HG03378 (cell line): ENCODE measurements at regions not wholly inside any gene's neighbourhood (a gene's known extent, or its start where the extent isn't known, plus 50 kb on each side); places are given as distances from the start of the nearest gene placed in this dataset.
"Not testable (repeated sequence)": the region's sequence is repeated elsewhere in the genome, so short reads cannot be mapped to it uniquely, and the experiment has no call there.

Source experiments
- ATAC-seq: cut with Tn5 transposase; IDR thresholded peaks from one replicate; pipeline ENCODE4 v1.9.1; 2021; ENCODE audit warnings: mild to moderate bottlenecking, moderate library complexity; ENCODE audit not compliant: unreplicated experiment

DNA sequence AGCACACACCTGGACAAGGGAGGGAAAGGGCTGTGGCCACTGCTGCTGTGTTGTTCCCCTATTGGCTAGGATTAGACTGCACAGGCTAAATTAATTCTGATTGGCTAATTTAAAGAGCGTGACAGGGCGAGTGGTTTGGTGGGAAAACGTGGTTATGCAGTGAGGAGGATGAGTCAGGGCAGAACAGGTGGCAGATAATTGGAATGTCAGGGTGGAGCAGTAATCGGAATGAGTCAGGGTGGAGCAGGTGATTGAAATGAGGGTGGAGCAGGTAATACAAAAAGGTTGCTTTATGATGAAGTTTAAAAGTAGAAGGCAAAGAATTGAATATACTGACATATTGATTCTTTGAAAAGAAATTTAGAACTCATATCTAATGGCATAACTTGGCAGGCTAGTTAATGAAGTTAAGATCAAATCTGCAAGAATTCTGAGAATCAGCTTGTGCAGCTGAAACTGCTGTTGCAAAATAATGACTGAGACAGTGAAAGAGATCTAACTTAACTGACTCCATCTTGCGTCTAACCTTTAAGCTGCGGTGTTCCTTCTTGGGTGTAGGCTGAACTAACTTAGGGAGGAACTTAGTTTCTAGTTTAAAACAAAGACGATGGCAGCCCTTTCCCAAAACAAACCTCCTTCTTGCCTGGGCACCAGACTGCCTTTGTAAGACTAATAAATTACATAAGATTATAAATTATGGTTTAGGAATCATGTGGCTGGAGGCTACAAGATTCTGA is 174.3 kb downstream of the UTP18 start:
- no peak for ATAC-seq

DNA sequence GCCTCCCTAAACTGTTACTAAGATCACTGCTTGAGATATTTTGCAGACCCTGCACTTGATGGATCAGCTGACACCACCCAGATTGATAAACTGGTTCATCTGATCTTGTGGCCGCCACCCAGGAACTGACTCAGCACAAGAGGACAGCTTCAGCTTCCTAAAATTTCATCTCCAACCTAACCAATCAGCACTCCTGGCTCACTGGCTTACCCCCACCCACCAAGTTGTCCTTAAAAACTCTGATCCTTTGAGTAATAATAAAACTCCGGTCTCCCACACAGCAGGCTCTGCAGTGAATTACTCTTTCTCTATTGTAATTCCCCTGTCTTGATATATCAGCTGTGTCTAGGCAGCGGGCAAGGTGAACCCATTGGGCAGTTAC is 174.8 kb downstream of the UTP18 start:
- no peak for ATAC-seq

DNA sequence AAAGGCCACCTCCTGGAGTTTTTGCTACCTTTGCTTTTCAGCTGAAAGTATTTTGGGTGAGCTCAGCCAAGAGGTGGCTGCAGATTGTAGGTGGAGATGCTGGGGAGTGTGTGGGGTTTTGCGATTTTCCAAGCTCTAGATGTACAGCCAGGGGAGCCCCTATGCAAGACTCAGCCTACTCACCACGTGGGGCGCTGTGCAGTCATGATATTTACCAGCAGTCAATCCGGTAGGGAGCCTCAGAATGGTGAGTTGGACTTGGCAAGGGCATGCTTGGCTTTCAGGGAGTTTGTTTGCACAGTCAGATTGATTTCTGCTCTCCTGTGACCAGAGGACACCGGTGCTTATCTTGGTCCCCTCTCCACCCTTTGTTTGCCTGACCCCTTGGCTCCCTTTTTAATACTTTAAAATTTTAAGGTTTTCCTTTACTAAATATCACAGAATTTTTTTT is 175.3 kb downstream of the UTP18 start:
- ATAC-seq, result no peak

DNA sequence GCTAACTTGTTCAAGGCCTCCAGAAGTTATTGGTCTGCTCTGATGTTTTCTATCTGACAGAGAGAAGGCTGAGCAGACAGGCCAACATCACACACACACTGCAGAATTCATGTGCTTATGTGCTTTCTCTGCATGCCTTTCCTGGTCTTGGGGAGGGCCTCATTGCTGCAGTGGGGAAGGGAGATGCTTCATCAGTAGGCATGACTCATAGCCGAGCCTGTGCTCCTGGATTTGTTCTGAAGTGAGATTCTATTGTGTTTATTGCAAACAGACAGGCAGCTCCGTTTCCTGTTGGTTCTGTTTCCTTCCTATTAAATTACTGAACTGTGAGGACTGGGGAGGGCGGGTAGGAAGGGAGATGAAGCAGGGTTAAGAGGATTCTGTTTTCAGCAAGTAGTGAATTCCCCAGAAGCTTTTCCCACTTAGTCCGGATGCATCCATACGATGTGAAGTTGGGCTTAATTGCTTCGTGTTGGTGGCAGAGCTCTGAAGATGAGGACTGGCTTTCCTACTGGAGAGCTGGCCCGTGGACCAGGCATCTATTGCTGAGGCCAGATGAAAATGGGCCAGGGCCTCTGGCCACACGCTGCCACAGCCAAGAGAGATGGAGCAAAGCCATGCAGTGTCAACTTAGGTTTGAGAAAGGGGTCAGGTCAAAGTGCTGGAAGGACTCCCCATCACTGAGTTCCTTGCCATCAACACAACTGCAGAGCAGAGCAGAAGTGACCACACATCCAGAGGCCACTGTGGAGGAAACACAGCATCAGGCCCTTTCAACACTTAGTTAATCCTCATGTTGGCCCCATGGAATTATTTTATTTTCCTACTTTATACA is 179.3 kb downstream of the UTP18 start:
- no peak for ATAC-seq

DNA sequence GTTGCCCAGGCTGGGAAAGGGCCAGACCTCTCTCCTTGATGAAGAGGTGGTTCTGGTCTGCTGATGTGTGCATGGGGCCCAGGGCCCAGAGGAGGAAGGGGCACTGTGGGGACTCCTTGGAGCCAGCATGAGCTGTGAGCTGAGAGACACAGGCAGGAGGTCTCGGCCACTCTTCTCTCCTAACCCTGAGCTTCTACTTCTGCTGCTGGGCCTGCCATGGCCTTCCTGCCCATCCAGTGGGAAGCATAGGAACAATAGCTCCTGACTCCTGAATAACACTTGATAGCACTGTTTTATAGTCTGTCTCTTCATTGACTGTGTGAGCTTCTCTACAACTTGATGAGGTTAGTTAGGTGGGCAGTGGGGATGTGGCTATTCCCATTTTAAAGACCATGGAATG is 181.1 kb downstream of the UTP18 start:
- ATAC-seq, result no peak

DNA sequence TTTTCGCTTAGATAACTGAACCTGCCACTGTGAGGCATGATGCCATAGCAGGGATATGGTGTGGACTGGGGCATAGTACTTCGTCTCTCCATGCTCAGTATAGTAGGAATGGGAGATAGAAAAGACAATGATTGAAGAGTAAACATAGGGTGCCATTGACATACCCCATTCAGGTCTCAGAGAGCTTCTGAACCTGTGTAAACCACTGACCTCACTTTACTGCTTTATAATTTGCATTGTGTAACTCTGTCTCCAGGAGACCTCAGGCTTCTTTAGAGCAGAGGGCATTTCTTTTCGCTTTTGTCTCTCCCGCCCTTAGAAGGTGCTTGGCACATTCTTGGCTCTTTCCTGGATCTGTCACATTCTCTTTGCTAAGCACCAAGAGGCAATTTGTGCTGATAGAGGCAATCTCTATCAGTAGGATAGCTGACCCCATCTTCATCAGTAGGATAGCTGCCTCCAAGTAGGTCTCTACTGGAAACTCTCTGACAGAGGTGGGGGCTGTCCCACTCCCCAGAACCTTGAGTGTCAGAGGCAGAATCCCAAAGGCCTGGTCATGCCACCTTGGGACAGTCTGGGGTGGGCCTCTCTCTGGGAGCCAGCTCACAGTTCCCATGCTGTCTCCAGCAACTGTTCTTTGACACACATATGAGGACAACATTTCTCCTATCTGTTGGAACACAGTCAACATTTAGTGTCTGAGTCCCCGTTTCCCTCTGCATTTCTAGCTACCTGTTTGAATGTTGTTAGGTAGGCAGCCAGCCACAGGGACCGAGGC is 181.9 kb downstream of the UTP18 start:
- no peak for ATAC-seq

DNA sequence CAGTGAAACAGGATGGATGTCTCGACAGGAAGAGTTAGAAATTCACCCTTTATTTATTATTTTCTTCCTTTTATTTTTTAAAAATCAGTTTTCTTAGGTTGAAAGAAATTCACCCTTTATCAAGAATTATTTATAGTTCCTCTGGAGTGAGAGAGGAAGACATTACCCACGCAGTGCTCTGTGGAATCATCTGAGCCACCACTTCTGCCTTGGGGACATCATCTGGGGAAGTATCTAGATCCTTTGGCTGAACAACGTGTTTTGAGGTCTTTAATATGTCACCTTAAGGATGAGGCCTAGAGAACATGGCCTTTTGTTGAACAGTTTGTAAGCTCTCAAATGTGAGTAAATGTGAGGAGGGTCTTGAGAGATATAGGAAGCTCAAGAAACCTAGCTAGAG is 183.3 kb downstream of the UTP18 start:
- no peak for ATAC-seq

DNA sequence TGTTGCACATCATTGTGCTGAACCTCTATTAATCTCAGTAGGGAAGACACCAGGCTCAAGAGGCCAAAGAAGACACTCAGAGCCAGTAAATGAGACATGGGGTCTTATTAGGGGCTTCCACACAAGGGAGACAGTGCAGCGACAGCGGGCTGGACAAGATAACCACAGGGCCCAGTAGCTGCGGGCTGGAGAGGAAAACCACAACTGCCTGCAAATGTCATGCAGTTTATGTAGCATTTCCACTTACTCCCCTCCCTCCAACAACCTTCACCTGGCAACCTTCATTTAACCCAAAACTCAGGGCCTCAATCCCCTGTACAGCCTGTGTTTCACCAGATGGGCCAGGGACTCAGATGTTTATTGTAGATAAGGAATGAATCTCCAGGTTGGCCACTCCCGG is 185.6 kb downstream of the UTP18 start:
- ATAC-seq, result no peak

DNA sequence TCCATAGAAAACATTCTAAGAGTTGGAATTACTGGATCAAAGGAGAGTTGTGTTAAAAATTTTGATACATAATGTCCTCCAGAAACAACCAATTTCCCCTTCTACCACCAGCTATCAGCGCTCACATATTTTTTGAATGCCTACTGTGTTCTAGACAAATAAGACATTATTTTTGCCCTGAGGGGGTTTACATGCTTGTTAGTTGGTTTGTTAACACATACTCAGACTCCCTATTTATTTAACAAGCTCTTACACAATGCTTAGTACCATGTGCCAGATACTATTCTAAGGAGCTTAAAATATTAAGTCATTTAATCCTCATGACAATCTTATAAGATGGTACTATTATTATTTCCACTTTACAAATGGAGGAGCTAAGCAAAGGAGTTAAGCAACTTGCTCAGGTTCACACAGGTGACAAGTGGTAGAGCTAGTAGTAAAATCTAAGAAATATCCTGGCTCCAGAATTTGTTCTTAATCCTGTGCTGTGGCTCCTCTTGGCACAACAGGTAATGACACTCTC is 194.2 kb downstream of the UTP18 start:
- no peak for ATAC-seq

DNA sequence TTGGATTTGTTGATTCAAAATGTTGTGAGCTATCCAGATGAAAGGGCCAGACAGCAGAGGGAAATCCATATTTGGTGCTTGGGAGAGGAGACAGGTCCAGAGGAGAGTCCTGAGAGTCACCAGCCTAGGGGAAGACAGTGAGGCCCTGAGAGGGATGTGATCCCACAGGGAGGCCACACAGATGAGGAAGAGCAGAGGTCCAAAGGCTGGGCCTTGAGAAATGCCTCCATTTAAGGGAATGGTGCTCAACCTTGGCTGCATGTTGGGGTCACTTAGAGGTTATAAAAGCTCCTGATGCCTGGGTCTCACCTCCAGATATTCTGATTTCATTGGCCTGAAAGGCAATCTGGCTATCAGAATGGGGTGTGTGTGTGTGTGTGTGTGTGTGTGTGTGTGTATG is 194.9 kb downstream of the UTP18 start:
- ATAC-seq, result no peak

DNA sequence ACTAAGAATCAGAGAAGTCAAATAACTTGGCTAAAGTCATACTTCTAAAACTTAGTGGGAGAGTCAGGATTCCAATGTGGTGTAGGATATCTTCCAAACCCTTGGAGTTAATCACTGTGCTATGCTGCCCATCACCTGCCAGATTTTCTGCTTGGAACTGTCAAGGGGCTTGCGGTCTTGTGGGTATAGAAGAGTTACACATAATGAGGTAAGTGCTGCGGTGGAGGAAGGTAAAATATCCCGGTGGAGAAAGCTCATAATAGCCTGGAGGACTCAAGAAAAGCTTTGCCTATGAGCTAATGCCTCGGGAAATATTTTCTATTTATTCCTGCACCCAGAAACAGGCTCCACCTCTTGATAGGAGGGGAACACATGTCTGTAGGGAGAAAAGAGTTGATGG is 195.6 kb downstream of the UTP18 start:
- ATAC-seq, result no peak

DNA sequence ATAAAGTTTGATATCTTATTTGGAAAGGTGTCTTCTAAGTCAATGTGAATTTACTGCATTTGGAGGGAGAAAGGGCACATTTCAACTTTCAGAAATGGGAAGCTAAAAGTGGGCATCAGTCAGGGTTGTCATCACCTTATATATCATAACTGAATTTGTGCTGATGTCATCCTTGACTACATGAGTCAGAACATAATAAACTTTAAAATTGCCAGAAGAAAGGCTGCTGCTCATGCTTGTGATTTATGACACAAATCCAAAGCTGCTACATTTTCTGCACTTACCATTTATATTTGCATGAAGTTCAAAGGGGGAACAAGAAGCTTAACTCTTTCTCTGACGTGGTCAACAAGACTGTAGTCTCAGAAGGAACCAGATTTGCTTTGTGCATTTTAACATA is 196.6 kb downstream of the UTP18 start:
- no peak for ATAC-seq

DNA sequence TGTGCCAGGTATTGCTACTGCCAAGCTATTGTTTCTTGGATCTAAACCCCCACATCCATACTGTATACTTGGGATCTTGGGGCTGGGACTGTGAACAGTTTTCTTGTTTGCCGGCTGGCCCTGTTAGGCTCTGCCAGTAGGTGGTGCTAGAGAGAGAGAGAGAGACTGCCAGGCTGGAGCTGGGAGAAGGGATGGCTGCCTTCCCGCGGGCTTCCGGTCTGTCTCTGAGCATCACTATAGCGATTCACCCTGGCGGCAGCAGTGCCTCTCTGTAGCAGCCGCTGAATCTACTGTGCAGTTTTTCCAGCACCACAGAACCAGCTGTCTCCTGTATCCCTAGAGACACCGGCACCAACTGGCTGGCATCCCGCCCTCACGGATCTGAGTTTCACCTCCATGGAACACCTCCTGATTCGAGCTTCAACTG is 201.2 kb downstream of the UTP18 start:
- peak; percentile 54 for ATAC-seq

DNA sequence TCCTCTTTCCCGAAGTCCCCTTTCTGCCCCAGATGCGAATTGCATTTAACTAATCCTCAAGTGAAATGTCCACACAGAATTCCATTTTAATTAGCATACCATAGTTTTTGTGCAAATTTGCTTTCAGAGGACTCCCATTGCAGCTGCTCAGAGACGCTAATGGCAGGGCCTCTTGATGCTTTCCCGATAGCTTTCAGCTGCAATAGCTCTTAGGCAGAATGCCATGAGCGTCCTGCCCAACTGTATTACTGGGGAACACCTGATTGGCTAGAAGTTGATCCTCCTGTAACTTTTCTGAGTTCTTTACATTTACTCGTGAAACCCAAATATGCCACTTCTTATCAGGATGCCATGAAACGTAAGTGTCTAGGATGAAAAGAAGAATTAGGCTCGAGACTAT is 203.0 kb downstream of the UTP18 start:
- ATAC-seq, result no peak

DNA sequence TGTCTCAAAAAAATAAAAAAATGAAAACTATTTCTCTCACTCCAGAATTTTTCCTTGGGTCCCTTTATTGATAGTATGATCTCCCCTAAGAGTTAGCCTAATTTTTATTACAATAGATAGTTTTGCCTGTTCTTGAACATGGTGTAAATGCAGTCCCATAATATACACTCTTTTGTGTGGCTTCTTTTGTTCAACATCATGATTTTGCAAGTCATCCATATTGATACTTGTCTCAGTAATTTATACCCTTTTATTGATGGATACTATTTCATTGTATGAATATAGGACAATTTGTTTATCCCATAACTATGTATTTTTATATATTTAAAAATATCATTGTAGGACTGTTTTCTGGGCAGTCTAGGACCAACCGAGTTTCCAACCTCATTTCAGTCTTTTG is 207.0 kb downstream of the UTP18 start:
- ATAC-seq, result no peak

DNA sequence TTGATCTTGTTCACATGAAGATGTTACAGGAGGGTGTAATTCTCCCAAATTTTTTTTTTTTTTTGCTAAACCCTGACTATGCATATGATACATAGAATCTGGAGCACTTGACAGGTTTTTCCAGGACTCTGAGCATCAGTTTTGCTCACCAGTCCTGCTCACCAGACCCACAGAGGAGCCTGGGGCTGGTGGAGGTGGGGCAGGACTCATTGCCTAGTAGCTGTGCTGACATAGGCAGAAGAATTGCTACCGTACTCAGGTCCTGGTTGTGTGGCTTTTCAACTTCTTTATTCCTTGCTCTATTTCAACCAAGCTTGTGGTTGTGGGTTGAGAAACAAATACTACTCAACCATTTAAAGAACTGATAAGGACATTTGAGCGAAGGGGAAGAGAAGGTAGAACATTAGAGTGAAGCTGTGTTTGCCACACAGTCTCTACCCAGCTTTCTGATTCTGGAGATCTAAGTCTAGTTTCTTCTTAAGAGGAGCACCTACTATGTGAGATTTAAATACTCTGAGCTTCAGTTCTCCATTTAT is 212.4 kb downstream of the UTP18 start:
- ATAC-seq, result no peak

DNA sequence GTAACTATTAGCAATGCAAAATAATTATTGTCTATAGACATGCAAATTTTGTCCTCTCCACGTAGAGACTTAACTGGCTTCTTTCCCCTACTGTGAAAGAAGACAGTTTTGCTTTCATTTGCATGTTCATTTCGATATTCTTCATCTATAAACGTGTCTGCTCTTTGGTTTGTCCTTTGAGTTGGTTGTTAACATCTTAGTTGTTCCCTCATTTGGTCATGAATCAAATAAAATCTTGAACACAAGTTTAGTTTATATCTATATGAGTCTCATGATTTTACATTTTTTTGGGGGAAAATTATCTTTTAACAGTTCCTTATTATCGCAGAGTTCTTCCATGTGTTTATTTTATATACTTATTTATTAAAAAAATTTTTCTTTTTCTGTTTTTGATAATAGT is 214.4 kb downstream of the UTP18 start:
- ATAC-seq, result no peak

DNA sequence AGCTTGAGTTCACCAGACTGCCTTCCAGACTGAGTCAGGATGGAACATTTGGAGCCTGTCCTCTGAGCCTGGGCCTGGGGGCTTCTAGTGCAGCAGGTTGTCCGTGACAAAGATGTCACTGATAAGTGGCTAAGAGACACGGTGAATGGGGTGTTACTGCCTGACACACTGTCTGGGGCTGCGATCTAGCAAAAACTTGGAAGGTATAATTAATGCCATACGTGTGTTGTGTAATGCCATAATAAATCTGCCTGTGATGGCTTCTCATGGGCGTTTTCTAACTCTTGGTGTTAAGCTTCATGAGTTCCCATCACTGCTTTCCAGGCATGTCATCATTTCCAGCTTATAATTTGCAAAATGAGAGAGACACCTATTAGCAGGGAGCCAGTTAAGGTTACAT is 215.4 kb downstream of the UTP18 start:
- no peak for ATAC-seq

DNA sequence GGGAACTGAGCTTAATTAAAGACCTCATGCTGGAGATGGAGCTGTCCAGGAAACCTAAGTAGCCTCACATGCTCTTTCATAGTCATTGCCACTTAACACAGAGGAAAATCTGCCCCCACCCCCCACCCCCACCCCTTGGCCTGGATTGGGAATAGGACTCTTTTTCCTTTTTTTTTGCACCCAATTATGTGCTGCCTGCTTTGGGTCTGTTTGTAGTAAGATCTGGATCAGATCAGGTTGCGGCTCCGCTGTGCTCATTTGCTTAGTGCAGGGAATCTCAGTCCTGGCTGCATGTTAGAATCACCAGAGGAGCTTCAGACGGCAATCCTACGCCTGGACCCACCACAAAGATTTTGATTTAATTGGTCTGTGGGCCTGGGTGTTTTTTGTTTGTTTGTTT is 219.0 kb downstream of the UTP18 start:
- ATAC-seq, result no peak

DNA sequence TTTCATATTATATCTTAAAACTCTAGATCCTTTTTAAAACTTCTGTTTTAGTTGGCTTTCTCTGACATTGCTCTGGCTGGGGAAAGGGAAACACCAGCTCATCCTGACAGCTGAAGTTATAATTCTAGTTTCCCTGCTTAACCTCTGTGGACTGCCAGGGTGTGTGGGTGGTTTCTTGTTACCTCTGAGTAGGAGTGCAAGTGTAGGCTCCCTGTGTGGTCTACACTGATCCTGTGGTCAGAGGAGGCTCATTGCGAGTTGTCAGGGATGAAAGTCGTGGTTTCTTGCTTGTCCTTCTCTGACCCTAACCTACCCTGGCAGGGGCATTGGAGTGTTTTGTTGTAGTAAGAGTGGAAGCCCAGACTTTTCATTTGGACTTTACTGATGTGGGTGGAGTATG is 221.0 kb downstream of the UTP18 start:
- ATAC-seq, result no peak

DNA sequence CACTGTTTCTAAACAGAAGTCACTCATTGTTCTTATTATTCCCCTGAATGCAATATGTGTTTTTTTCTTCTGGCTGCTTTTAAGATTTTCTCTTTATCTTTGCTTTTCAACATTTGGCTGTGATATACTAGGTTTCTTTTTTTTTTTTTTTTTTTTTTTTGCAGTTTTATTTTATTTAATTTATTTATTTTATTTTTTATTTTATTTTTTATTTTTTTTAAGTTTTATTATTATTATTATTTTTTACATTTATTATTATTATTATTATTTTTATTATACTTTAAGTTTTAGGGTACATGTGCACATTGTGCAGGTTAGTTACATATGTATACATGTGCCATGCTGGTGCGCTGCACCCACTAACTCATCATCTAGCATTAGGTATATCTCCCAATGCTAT is 221.9 kb downstream of the UTP18 start:
- not testable (repeated sequence) for ATAC-seq
